NCI-H146 (cell line): ENCODE measurements at regions not wholly inside any gene's neighbourhood (a gene's known extent, or its start where the extent isn't known, plus 50 kb on each side); places are given as distances from the start of the nearest gene placed in this dataset.
A peak's percentile ranks its signal among the peaks of the same experiment; 100 is the strongest.
"Not testable (repeated sequence)": the region's sequence is repeated elsewhere in the genome, so short reads cannot be mapped to it uniquely, and the experiment has no call there.

ENCODE experiments used
- DNase-seq: peaks from one replicate; lab custom pipeline; 2025; lab: John Stamatoyannopoulos, UW

- DNase-seq: no peak
Measured at GRCh38 chr9:79461712-79462111, 110.1 kb upstream of the TLE4 start.

- DNase-seq: no peak
Measured at GRCh38 chr9:79465156-79465555, 106.6 kb upstream of the TLE4 start.

DNA sequence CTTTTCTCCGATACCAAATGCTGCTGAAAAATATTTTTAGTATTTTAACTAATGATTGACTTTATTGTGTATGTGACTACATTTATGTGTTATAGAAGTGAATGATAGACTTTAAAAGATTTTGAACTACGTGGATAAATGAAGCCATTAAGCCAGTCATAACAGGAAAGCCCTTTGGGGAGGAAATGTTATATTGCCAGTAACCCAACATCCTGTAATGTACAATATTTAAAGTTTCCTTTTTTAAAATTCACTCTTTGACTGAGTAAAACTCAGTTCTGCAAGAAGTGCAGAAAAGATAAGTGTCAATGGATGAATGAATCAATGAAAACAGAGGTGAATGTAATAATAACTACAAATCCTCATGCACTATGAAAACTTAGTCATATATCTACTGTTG, 102.6 kb upstream of the TLE4 start:
- DNase-seq: no peak

- peak; percentile 68 for DNase-seq
Measured at GRCh38 chr9:79470954-79471353, 100.8 kb upstream of the TLE4 start.

- DNase-seq: no peak
Measured at GRCh38 chr9:79471580-79472543, 99.9 kb upstream of the TLE4 start.

- DNase-seq: no peak
Measured at GRCh38 chr9:79473704-79474103, 98.1 kb upstream of the TLE4 start.

GRCh38 chr9:79477241-79477840, 94.4 kb upstream of the TLE4 start:
- no peak for DNase-seq

GRCh38 chr9:79477955-79478771, 93.6 kb upstream of the TLE4 start:
- no peak for DNase-seq

DNA sequence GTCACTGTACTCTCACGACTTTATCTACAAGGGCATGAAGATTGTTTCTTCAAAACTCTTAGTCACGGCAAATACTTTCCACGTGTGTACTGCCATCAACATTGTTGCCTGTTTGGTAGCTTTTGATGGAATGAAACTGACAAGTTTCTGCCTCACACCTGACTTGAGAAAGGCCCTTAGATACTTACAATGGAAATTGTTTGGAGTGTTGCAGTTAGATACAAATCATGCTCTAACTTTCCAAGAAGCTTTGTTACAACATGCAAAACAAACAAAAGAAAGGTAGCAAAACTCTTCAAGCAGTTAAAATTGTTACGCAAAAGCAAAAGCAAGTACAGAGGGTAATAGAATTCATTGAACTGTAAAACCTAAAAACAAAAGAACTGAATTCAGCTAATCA, 91.1 kb upstream of the TLE4 start:
- DNase-seq: no peak

- DNase-seq: no peak
Measured at GRCh38 chr9:79481846-79482477, 89.8 kb upstream of the TLE4 start.

GRCh38 chr9:79485258-79485657, 86.5 kb upstream of the TLE4 start:
- DNase-seq: no peak

- no peak for DNase-seq
Measured at GRCh38 chr9:79489261-79490000, 82.3 kb upstream of the TLE4 start.

- DNase-seq: no peak
Measured at GRCh38 chr9:79490657-79491248, 81.0 kb upstream of the TLE4 start.

DNA sequence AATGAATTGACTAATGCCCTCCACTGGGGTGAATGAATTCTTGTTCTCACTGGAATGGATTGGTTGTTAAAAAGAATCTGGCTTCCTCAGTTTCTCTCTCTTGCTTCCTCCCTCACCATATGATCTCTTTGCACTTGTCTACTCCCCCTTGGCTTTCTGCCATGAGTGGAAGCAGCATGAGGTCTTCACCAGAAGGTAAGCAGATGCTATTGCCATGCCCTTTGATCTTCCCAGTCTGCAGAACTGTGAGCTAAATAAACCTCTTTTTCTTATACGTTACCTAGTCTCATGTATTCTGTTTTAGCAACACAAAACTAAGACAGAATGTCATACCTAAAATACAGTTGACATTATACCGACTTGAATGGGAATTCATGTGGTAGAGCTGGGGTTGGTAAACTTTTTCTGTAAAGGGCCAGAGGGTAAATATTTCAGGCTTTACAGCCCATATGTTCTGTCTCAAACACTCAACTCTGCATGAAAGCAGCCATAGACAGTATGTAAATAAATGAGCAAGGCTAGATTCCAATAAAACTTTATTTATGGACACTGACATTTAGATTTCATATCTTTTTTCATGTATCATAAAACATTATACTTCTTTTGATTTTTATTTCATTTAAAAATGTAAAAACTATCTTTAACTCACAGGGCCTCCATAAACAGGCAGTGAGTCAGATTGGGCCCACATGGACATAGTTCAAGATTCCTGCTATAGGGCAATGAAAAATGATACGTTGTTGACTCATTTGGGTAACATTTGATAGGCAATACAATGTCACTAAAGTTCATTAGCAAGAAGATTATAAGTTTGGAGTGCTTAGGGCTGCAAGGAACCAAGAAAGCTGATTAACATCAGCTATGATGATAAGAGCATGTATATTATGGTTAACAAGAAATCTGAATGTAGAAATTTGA, 79.4 kb upstream of the TLE4 start:
- no peak for DNase-seq

GRCh38 chr9:79500196-79500864, 71.4 kb upstream of the TLE4 start:
- DNase-seq: not testable (repeated sequence)

- DNase-seq: no peak
Measured at GRCh38 chr9:79501546-79501945, 70.2 kb upstream of the TLE4 start.

GRCh38 chr9:79507801-79508200, 64.0 kb upstream of the TLE4 start:
- no peak for DNase-seq

DNA sequence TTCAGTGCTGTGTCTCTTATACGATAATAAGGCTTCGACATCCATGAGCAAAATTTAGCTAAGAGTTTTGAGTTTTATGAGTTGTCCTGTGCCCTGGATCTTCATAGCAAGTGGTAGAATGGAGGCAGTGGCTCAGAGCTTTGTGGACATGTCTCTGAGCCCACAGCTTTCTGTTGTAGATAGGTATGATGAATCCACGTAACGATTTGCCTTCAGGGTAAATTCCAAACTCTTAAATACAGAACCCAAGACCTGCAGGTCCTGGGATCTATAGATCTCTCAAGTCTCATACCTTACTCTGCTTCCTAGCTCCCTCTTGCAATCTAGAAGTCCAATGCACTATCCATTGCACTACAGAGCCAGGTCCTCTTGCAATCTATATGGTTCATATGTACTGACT, 59.5 kb upstream of the TLE4 start:
- DNase-seq: no peak
